Superior temporal gyrus (tissue), 1 donor: ENCODE measurements at regions not wholly inside any gene's neighbourhood (a gene's known extent, or its start where the extent isn't known, plus 50 kb on each side); places are given as distances from the start of the nearest gene placed in this dataset.

ENCODE experiments used
- DNase-seq: peaks from one replicate; pipeline ENCODE4 v3.0.0-alpha.2; 2016; ENCODE audit errors: extremely low spot score

DNA sequence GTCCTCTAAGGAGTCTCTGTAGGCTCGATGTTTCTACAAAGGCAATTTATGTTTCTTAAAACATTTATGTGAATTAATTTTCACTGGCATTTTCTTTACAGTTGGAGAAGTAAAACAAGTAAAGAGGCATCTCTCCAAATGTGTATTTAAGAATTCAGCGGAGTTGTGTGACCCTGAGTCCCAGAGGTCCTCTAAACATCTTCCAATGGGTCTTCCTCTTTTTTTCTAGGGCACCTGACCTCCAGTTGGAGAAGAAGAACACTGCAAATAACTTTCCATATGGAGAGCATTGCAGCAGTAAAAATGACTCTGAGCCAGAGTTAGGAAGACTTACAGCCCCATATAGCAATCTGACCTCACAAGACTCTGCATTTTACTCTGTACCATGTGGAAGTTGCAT is 480.5 kb upstream of the RAG2 start:
- no peak for DNase-seq

DNA sequence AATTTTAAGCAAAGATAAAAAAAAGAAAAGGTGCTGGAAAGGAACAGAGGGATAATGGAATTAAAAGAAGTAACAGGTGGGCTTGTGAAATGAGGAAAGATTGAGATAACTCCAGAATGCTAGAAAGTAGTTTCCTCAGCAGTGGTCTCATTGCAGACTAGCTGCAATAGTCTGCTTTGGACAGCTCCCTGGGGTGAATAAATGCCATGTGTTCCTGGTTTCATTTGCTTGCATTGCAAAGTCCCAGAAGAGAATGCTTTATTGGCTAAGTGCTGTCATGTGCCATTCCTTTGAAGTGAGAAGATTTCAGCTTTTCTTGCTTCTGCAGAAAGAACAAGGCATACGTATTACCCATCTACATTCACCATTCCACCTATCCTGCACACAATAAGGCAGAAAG is 478.8 kb upstream of the RAG2 start:
- no peak for DNase-seq

DNA sequence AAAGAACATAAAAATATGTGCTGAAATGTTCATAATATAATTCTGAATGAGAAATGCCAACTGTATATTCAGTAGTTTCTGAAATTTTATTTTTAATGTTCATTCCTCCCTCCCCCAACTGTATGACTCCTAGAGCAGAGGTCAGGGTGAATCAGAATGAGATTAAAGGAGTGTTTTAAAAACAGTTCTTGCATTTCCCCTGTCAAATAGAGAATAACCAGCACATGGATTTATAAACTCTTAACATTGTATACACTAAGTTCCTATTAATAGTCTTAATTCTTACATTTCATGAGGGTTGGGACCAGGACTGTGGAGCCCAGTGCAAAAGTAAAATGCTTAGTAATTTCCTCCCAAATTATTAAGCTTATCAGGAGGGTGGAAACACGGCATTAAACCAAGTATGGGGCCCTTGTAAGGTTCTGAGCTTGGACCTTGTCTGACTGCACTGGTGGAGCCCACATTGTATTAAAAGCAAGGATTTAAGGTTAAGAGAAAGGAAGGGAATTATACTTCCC is 474.6 kb upstream of the RAG2 start:
- DNase-seq: no peak

DNA sequence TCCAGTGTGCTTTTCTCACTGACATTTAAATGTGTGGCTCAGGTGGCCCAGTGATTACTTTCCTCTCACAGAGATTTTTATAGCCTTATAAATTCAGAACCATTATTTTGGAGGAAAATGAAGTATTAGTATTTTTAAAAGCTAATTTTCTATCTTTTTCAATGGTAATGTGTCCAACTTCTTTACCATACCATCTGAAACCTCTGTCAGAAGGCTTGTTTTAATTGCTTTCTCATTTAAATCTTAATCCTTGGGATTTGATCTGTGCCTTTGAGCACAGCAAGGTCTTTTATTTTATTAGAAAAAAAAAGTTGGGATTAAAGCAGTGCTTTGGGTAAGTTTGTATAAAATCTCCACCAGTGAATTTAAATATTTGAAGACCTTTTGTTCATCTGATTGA is 452.3 kb upstream of the RAG2 start:
- DNase-seq: no peak

DNA sequence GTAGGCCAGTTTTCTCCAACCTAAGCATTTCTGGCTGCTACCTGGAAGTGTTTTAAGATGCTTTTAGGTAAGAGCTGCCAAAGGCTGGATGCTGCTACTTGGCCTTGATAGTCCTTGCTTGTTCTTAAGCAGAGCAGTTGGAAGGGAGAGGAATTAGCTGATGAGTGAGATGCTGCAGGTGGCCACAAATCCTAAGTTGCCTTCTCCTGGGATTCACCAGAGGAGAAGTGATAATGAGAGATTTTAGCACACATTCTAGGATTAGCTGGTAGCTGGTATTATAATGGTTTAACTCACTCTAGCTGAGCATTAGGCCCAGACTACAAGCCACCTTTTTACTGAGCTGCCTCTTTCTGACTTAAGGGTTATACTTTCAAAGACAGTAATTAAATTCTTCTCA is 442.9 kb upstream of the RAG2 start:
- no peak for DNase-seq

DNA sequence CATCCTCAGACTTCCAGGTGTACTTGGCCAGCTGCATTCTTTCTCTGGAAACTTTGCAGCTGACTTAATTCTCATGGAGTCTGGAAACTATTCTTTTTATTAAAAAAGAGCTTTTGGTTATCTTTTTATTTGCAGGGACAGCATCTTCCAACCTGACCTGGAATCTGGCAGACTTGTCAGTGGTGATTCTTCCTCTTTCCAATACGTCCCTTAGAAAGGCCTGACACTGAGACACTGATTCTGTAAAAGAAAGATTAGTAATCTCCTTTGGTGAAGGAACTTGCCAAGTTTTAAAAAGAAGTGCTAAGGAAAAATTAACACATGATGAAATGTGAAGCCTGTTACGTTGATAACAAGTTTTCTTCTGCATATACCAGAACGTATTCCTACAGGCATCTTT is 440.9 kb upstream of the RAG2 start:
- no peak for DNase-seq

DNA sequence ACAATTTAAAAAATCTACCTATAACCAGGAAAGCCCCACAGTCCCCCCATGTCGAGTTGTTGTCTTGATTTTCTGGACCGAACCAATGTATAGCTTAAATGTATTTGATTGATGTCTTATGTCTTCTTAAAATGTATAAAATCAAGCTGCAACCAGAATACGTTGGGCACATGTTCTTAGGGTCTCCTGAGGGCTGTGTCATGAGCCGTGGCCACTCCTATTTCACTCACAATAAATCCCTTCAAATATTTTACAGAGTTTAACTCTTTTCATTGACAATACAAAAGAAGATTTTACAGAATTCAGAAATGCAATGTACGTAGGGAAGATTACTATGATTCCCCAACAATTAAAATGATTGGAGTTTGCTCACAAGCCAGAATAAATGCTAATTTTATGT is 428.7 kb upstream of the RAG2 start:
- DNase-seq: no peak

DNA sequence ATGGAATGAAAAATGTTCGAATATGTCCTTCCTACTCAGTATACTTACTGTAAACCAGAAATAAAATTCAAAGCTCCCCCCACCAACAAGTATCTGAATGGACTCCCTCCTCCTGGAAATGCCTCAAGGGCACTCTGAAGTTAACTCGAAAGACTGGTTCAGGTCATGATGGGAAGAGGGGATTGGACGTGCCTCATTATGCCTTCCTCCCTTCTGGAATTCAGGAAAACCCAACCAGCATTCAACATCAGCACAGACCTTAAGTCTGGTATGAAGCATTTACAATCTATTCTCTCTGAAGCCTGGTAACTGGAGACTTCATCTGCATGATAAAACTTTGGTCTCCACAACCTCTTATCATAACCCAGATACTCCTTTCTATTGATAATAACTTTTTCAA is 428.3 kb upstream of the RAG2 start:
- no peak for DNase-seq

DNA sequence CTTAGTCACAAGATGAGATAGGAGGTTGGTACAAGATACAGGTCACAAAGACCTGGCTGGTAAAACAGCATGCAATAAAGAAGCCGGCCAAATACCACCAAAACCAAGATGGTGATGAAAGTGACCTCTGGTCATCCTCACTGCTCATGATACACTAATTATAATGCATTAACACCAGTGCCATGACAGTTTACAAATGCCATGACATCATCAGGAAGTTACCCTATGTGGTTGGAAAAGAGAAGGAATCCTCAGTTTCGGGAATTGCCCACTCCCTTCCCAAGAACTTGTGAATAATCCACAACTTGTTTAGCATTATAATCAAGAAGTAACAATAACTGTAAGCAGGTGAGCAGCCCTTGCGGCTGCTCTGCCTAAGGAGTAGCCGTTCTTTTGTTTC is 408.5 kb upstream of the RAG2 start:
- no peak for DNase-seq

DNA sequence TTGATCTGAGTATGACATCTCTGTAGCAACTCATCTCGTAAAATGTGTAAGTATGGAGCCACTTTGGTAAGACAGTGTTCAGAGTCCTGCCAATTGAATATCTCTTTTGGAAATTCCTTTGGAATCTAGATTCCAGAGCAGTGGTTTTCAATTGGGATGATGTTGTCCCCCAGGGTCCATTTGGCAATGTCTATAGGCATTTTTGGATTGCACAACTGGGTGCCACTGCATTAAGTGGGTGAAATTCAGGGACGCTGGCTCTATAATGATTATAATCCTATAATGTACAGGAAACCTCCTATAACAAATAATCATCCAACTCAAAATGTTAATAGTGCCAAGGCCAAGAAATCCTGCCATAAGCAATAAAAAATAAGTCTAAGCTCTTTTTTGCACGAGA is 404.8 kb upstream of the RAG2 start:
- DNase-seq: no peak

DNA sequence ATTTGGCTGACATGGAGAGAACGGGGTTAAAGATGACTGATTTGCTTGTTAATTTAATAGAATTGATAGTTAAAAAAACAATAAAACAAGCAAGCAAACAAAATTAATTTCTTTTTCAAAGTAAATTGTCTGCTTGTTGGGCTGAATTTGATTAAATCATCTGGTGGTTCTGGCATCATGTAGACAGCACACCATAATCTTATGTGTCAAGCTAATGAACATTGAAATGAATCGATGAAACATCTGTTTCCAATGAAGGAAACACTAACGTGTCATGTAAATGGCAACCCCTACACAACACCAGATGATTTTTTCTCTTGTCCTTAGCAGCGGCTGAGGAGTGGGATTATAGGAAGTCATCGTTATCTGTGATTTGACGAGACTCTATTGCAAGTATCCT is 399.6 kb upstream of the RAG2 start:
- DNase-seq: no peak

DNA sequence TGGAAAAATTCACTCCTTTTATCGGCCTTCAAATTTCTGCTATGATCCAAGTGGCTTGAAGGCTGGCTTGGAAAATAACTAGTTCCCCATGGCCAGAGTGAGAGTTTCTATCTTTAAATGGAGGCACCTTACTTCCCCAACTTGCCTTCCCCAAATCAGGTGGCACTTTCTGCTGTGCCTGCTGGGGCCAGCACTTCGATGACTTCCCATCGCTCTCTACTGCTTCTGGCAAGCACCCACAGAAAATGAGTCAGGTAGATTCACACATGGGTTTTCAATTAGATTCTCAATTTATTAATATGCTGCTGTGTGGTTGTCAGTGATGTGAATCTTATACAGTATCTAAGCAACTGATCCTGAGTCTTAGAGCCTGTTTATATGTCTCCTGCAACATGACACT is 398.8 kb upstream of the RAG2 start:
- DNase-seq: no peak

DNA sequence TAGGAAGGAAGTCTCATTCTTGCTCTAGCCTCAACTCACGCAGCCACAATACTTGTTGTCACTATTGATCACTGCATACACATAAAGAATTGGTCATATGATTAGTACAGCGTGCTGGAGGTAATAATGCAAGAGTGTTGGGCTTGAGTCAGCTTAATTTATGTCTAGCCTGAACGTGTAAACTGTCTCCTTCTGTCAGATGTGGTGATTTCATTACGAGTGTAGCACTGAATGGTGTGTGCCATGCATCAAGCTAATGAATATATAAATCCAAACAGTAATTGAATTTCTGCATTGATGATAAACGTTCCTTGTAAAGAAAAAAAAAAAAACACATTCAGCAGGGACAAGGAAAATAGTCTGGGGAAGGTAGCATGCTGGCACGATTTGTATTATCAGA is 396.2 kb upstream of the RAG2 start:
- DNase-seq: no peak

DNA sequence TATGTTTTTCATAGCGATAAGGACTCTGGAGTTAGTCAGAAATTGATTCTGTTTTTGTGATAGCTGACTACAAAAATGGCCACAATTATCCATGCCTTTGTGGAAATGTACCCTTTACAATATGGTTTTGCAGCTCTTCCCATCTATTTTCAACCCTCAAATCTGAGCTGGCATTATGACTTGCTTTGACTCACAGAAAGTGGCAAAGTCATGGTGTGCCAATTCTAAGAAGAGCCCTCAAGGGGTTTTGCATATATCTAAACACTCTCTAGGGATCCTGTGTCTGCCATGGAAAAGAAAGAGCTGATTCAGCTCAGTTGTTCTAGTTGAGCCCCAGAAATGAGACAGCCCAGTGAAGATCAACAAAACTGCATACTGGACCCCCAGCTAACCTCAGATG is 390.5 kb upstream of the RAG2 start:
- DNase-seq: no peak

DNA sequence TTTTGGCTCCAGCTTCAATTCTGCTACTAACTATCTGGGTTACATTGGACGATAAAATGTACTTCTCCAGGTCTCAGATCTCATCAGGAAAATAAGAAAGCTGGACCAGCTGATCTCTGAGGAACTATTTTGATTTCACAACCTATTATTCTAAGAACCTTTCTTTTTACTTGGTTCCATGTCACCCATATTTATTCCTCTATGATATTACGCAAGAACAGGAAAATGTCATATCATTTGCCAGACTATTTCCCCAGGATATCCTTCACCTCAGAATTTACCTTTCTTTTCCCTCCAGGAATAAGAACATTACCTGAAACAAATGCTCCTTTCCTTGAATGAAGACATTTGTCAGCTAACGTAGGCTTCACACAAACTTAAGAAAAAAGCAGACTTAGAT is 387.5 kb upstream of the RAG2 start:
- no peak for DNase-seq

DNA sequence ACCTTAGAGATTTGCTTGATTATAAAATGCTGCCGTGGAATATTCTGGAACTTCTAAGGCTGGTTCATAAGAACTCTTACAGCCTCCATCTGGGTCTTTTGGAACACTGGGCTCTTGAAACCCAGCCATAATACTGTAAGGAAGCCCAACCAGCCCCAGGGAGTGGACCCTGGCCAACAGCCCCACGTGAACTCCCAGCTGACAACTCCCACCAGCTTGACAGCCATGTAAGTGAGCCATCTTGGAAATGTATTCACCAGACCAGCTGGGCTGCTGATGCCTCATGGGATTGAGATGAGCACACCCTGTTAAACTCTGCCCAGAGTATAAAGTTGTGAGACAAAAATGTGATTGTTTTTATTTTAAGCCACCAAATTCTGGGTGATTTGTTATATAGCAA is 378.7 kb upstream of the RAG2 start:
- no peak for DNase-seq

DNA sequence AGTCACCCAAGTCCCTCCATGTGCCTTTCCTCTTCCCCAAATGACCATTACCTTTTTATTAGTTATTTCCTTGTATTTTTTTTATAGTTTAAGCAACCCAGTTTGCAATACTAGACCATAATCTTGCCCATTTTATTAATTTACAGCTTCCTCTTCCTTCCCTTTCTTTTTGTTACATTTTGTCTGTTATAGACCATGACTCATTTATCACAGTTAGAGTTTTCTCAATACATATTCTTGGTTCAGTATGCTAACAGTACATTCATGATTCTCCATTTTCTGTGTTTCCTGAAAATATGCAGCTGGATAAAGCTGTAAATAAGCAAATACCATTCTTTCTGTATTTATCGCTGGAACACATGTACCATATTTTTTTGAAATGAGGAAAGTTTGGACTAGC is 376.7 kb upstream of the RAG2 start:
- DNase-seq: no peak

DNA sequence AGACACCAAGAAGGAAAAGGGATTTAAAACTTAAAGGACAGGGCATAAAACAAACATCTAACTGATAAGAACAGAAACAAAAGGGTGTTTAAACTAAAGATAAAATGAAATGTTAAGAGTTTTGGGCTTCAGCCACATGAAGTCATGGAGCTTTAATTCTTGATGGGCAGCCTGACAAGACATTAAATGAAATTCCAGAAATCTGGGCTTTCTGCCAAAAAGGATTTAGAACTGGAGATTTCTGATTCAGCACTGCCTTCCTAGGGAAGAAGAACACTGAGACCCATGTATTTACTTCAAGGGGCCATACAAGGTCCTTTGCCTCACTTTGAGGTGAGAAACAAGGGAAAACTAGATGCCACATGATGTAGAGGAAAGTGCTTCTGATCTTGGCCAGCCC is 355.9 kb upstream of the RAG2 start:
- DNase-seq: no peak

DNA sequence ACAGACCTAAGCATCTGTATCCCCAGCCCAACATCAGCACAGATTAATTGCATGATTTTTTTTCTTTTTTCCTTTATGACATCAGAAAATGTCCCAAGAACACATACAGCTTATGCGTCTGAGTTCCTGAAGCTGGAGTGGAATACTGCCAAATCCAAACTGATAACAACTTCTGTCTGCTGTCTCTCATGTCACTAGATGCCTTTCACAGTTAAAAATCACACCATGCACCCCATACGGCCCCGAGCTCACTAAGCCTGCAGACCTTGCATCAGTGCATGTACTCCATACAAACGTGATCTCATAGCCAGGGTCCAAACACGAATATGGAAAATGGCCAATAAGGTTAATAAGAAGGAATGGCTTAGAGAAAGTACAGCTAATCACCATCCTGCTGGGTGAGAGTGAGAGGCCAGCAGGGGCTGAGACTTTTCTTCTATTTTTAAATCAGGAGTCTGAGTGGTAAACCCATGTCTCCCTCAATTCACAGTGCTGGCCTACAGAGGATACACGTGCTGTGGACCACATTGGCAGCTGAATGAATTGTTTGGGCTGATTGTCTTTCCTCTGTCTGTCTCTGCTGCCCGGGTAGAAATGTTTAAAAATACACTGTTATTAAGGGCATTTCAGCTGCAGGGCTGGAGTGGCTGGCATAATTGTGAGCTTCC is 350.6 kb upstream of the RAG2 start:
- no peak for DNase-seq

DNA sequence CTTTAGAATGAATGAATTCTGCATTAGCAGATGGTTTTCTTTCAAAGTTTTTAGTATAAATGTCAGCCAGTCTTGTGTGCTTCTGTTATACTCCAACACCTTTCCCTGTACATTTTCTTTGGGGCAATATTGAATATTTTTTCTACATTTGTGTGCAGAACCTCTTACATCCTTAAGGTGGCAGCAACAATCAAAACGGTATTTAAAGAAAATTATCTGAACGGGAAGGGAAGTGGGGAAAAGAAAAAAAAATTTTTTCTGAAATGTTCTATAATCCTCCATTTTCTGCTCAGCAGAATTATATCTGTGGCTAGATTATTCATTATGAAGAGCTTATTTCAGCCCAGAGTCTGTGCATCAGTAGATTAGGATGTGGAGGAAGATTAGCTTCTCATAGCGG is 347.3 kb upstream of the RAG2 start:
- DNase-seq: no peak

DNA sequence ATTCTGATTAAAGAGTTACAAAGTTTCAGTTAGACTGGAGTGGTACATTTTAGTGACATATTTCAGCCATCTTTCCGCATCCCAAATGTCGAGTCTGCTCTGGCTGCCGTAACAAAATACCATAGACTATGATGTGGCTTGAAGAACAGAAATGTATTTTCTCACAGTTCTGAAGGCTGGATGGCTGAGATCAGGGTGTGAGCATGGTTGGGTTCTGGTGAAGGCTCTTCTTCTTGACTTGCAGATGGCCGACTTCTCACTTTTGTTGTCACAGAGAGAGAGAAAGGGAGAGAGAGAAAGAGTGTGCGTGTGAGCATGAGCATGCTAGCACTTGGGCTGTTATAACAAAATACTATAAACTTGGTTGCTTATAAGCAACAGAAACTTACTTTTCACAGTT is 335.4 kb upstream of the RAG2 start:
- no peak for DNase-seq

DNA sequence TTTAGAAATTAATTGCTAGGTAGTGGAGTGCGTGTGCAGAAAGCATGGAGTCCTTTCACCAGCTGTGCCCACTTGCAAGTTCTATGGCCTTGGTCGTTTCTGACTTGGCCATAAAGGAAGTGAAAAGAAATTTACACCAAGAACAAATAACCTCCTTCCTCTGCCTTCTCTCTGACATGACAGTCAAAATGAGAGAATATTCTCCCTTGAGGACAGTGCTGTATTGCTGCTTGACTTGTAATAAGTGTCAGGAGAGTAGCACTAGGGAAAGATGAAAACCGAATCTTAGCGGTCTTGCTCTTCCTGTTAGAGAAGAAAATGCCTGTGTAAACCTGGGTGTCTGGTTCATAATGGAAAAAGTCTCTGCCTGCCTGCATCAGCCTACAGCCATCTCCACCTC is 333.1 kb upstream of the RAG2 start:
- no peak for DNase-seq

DNA sequence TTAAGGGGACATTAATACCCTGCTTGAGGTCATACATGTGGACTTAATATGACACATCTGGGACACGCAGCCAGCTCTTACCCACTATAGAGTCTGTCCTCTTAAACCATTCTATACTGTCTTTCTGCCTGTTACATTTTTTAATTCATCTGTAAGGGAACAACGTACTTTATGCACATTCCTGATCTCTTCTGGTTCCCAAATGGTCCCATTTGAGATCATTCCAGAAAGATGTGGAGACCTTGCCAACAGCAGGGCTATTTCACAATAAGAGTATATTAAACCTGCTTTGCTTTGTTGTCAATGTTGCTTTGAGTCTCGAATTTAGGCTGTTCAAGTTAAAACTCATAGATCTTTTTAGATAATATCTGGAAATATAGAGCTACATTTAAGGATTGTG is 332.2 kb upstream of the RAG2 start:
- DNase-seq: no peak

DNA sequence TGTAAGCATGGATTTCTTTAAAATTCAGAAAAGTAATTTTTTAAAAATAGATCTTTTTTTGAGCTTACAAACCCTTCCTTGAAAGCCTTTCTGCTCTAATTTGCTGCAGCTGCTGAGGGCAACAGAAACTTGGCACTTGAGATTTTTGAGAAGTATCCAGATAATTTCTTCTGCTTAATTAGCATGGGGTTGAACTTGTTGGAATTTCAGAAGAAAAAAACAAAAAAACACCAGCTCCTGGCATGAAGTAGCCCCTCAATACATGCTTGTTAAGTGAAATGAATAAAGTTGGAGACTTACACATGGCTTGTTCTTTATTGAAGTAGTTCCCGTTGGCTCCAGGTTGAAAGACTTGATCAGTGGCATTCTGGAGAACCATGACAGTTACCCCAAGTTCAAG is 331.4 kb upstream of the RAG2 start:
- DNase-seq: no peak
